Islet precursor cell (in vitro differentiated cells): ENCODE measurements at regions not wholly inside any gene's neighbourhood (a gene's known extent, or its start where the extent isn't known, plus 50 kb on each side); places are given as distances from the start of the nearest gene placed in this dataset.

Experiments
- DNase-seq: peaks from one replicate; pipeline ENCODE4 v3.0.0-alpha.2; 2018

DNA sequence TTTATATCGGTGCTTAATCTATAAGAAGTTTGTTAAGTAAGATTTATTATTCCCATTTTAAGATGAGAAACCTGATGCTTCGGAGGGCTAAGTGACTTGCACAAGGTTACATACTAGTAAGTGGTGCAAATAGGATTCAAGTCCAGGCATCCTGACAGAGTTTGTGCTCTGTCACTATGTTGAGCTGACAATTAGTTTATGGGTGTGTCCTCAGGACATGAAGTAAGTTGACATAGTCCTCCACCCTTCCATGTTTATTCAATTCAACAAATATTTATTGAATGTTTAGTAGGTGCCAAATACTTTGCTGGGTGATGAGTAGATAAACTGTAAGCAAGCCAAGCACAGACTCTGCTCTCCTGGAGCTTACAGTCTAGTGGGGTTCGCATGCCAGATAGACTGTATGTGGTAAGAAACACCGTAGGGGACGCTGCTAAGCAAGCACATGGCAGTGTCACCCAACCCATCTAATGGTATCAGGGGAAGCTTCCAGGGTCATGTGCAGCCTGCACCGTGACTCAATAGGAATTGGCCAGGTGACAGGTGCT lies 342.7 kb upstream of the SATB1 start:
- no peak for DNase-seq

DNA sequence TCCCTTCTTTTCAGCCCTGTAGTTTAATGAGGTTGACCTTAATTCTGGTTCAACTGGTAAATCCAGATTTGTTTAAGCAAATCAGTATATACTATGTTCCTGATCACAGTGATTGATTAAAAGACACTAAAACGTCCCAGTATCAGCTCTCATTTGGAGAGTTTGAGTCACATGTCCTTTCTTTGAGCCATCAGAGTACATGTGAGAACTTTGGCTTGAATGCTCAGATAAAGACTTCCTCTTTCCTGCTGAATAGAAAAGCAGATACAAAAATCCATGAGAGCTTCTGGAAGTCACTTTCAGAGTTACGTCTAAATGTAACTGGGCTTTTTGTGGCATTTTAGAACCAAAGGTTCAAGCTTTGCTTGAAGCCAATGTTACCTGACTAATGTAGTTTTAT lies 341.8 kb upstream of the SATB1 start:
- DNase-seq: no peak

DNA sequence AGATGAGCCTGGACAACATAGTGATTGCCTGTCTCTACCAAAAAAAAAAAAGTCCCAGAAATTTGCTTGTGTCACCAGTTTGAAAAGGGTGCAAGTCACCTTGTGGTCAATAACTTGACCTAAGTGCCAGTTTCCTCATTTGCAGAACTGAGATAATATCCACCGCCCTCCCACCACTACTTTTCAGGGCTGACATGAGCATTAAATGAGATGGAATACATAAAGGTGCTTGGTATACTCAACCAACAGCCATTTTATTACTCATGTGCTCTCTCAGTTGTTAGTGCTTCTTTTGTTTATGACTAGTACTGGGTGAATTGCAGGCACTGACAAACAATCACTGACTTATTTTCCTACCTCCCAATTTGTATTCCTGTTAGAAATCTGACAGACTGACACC lies 340.5 kb upstream of the SATB1 start:
- no peak for DNase-seq

DNA sequence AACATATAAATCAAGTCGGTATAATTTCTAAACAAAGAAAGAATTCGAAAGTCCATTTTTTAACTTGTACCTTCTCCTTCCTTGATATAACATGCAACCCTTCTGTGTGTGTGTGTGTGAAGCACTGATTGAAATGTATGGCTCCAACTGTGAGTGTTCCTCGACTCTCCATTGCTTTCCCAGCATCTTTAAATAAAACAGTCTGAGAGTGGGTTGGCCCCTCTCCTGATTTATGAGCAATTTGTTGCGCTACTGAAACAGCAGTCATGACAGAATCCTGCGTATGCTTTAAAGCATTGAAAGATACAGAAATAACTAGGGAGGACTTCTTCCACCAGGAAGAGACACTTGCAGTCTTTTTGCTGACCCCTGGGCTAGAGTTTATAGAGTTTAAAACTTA lies 340.0 kb upstream of the SATB1 start:
- no peak for DNase-seq

DNA sequence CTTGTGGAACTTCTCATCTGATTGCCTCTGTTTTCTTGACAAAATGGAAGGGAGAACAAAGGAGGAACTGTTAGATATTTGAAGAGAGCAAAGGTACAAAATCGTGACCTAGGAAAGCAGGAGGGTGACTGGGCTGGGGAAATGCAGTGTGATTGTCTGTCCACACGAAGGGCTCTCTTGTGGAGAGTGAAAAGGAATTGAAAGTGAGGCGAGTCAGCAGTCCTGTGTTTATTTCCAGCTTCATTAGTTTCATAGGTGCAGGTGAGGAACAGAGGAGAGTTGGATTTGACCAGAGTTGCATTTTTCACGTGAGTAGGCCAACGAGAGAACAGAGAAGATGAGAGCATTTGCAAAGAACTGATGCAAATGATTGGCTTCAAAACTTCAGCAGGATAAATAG lies 336.4 kb upstream of the SATB1 start:
- DNase-seq: no peak

DNA sequence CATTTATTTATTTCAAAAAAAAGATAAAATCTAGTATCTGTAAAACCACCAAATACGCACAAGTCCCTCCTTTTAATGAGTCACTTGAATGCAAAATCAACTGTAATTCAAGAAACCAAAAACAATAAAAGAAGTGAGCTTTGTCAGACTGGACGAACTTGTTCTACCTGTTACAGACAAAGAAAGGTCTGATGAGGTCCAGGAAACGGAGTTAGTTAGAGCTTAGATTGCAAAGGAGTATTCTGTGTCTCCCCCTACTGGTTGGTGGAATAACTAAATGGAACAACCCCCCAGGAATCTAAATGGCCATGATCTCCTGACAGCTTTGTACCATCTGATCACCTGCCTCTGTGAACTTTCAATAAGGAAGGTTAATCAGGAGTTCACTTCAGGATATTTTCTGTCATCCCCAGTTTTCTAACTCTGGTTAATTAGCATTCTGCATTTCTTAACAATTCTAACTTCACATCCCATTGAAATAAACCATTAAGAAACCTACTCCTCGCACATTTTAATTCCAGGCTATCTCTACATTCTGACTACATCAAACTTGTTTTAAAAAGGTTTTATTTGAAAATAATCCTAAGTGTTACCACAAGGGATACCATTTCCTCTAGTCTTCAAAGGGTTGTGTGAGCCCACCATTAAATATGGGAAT lies 333.0 kb upstream of the SATB1 start:
- DNase-seq: peak; percentile 52

DNA sequence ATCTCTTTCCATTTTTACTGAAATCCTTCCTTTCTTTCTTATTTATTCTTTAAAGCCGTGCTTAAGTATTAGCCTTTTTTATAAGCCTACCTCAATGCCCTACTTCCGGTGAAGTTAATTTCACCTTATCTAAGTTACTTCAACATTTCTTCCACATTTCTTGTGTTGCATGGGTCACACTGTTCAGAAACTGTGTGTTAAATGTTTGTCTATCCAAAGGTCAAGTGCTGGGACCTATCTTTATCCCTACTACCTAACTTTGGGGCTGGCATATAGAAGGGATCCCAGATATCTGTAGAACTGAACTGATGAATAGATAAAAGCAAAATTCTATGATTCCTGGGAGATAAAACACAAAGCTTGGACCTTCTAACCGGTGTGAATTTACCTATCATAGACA lies 332.3 kb upstream of the SATB1 start:
- DNase-seq: no peak

DNA sequence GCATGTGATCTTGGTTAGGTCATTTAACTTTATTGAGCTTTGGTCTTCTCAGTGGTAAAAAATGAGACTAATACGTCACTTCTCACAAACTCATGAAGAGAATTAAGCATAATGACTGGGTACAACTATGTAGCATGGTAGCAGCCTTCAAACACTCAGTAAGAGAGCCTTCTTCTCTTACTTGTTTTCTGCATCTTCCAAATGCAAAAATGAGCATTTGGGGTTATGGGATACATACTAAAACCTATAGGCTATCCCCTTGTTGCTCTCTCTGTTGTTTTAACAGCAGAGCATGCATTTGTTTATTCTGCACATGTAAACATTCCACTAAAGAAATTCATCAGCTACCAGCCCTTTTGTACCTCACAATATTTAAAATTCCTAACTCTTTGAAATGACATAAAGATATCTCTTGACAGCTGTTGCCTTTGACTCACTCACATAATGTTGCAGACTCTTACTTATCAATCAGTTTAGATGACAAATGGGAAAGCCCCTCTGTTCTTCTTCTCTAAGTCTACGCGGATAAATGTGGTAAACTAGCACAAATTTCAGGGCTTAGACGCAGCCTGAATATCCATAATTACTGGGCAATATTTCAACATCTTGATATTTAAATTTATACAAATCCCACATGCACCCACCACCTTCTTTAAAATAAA lies 327.3 kb upstream of the SATB1 start:
- no peak for DNase-seq

DNA sequence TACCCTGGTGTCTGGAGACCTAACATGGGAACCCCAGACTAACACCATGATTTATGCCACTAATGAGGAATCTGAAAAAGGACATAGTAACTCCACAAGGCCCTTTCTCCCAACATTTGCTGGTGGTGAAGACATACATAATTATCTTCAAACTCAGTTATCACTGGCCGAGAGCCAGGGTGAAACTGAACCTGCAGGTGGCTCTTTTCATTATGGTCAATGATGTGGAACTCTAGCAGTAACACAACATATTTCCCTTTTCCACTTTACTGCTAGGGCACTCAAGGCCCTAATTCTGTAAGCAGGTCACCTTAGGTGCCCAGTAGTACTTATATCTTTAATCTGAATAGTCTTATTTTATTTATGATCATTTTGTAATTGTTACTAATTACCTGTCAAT lies 326.4 kb upstream of the SATB1 start:
- DNase-seq: no peak

DNA sequence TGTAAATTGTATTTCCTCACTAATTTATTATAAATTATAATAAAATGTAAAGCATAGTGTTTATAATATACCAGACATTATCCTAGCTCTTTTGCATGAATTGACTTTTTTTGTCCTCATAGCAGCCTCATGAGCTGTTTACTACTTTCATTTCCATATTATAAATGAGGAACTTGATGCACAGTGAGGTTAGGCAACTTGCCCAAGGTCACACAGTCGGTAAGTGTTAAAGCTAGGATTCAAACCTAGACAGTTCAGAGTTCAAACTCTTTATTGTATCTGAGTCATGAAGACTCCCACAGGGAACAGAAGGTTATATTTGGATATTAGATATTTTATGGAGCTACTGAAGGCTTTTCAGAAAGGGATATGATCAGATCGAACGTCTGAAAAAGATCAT lies 322.2 kb upstream of the SATB1 start:
- DNase-seq: no peak

DNA sequence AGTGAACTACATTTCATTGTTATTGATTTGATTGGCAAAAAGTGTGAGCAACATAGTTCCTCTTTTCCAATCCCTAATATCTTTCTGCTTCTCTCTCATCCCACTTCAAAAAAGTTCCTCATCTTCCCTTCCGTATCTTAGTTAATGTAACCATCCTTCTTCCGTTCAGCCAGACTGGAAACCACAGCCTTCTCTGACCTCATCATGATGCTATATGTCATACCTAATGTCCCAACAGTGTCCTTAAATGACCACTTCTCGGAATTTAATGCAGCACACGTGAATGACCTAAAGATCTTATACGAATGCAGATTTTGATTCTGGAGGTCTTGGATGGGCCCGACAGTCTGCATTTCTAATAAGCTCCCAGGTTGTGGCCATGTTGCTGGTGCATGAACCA lies 320.3 kb upstream of the SATB1 start:
- no peak for DNase-seq

DNA sequence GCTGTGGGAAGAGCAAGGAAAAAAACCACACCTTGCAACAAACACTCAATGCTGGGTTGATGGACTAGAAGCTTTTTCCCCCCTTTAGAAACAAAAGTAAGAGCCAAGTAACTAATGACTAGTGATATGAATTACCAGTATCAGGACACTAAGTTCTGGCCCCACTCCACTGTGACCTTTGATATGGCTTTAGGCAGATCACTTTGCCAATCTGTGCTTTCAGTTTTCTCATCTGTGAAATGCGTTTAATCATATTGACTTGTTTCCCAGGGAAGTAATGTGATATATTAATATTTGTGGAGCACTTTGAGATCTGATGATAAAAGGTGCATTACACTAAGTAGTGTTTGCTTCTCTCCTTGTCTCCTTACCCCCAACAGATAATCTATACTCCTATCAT lies 319.3 kb upstream of the SATB1 start:
- no peak for DNase-seq

DNA sequence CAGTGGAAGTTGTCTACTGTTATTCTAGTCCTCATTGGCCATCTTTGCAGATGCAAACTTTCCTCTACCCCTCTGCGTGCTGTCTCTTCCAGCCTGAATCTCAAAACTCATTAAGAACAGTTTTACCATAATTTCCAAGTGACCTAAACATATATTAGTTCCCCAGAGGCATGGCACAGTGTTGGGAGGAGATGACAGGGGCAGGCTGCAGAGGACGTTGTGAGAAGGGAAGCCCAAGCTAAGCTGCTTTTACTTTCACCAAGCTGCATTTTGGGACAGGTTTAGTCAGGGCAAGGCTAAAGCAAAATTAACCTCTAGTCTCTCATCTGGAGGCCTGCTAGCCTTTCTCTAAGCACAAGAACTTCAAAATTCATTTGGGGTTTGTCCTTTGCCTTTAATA lies 318.6 kb upstream of the SATB1 start:
- no peak for DNase-seq

DNA sequence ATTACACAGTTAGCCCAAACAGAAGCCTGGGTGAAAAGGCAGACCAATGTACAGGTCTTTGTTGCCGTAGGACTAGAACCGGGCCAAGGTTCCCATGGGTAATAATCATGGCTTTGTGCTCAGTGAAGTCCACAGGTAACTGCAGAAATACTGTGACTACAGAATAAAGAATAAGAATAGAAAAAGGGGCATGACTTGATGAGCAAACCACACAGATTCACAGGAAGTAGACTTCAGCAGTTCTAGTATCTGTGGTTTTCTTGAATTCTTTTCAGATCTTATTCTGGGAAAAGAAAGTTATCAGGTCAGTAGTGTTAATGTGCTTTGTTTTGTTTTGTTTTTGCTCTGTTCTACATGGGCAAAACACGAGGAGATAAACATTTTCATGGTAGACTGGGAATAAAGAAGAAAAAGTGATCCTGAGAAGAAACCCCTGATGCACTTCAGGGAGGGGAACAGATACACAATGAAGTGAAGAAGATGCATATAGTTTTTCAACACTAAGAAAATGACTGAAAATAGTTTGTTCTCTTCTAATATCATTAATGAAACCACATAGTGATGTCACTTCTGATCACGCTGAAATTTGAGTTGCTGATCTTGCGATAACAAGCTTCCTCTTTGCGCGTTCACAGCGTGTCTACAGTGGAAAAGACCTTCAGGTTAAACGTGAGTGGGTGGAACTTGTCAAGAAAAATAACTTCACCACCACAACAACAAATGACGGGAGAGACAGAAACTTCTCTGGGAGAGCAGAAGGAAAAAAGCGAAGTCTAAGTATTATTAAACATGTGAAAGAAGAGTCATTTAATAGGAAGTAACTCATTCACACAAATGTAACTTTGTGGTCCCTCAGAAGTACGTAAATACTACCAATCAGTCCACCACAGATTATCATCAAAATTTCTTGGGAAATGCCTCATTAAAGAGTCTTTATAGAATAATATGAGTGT lies 315.8 kb upstream of the SATB1 start:
- no peak for DNase-seq

DNA sequence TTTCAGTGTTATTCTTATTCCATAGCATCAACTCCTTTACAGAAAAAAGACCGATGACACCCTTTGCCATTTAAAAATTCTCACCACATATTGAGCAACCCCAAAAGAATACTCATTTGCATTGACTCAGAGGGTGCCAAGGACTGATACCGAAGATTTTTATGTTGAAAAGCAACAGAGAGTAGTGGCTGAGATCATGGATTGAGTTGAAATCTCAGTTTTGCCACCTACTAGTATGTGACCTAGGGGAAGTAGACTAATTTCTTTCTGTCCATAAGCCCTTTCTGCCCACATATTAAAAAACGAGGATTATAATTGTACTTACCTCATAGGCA lies 313.9 kb upstream of the SATB1 start:
- DNase-seq: no peak

DNA sequence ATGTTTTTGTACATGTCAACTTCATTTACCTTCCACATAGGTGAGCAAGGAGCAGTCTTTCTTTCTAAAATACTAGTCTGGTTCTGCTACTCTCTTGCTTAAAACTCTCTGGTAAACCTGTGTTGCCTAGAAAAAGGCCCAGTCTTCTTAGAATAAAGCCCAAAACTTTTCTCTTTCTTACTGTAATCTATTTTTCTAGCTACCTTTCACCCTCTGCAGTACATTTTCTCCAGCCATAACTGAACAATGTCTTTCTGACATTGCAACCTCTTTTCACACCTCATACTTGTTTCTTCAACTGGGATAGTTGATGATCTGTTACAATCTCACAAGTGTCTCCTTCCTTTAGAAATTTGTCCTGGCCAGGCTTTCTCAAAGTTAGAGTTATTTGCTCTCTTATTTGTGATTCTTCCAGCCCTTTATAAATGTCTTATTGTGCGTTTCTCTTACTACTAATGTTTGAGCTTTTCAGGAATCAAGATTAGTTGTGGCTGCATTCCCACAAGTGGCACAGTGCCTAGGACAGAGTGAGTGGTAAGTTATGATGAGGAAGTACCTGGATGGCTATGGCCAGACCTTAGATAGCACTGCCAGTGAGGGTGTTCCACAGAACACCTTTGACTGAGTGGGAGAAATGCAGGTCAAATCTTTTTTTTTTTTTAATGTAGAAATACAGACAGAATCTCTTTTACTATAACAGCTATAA lies 313.4 kb upstream of the SATB1 start:
- no peak for DNase-seq

DNA sequence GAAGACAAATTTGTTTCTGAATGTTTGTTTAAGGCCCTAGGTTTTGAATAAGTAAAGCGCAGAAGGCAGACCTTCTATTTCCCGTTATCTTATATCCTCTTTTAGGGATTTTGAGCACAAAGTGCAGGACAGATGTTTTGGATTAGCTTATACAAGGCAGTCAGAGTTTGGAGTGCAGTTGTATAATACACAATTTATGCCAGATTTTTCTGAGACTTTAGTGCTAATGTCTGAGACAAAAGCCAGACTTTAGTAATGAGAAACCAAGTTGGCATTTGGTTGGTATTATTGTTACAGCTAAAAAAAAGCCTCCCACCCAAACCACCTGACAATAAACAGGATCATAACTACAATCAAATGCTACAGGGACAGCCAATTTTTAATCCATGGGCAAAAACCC lies 309.9 kb upstream of the SATB1 start:
- no peak for DNase-seq

DNA sequence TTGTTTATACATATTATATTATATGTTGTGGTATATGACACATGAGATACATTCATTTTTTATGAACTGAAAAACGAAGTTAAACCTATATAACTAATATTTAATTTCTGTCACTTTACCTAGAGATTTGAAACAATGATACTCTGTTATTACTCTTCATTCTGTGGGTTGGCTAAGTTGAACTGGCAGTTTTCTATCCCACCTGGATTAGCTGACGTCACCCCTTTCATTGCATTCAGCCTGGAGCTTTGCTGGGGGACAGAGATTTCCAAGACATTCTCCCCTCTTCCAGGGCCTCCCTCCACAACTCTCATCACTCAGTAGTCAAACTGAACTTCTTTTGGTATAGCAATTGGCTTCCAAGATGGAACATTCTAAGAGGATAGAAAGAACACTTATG lies 309.2 kb upstream of the SATB1 start:
- DNase-seq: no peak

DNA sequence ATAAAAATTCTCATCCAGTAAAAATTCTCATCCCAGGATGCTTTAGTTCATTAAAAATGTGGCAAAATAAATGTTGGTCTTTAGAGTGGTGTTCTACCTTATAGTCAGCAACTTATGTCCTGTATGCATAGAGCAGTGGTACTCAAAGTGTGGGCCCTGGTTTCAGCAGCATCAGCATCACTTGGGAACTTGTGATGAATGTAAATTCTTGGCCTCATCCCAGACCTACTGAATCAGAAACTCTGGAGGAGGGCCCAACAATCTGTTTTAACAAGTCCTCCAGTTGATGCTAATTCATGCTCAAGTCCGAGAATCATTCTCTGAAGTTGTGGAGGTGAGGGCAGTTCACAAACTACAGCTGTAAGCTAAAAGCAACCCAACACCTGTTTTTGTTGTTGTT lies 307.3 kb upstream of the SATB1 start:
- no peak for DNase-seq

DNA sequence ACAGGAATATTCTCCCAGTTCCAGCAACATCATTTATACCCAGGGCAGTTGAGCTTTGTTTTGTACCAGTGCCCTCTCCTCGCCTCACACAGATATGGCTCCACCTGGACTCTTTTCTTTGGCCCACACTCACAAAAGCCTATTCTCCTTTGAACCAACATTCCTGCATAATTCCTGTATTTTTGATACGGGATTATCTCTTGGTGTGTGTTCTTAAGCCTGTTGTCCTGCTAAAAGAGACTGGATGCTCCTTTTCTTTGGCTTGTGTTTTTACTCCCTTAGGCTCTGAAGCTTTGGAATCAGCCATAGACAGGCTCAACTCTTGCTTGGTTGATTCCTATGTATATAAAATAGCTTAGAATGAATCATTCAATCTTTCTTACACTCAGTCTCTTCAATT lies 305.4 kb upstream of the SATB1 start:
- DNase-seq: no peak

DNA sequence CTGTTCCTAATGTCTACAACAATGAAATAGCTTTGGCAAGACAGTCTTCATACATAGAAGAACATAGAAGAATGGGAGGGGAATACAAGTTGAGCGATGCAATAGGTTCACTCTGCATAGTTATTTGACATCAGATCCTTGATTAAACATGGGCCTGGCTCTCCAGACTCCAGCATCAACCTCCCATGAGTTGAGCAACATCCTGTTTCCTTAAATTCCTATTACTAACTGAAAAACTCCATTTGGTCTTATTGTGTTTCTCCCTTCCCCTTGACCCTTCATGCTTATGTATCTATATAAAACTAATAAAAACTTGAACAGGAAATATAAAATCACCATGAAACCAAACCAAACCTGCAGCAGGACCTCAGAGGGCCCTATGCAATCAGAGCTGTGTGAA lies 304.5 kb upstream of the SATB1 start:
- DNase-seq: no peak

DNA sequence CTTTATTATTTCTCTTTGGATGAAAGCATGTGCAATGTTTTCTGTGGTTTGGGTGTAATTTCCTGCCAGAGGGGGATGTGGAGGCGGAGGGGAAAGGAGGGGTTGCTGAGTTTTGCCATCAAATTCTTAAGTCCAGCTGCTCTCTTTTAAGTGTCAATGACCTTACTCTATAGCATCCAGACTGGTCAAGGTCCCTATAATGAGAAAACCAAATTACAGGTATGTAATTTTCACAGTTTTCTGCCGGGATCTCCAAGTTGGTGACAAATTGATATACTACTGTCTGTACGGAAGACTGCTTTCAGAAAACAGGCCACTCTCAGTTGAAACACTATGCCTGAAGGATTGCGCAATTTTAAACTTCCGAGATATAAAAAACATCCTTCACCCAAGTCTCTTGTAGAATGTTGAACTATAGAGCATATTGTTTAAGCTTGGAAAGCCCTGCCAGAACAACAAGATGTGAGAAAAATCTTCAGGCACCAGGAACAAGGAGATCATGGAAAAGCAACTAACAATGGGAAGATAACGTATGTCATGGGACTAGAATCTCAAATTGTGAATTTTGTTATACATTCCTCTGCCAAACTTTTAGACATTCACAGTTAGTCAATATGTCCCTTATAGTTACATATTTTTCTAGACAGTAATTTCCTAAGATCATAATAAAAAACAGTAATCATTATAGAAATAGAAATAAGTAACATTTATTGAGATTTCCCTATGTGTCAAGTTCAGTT lies 300.7 kb upstream of the SATB1 start:
- DNase-seq: no peak

DNA sequence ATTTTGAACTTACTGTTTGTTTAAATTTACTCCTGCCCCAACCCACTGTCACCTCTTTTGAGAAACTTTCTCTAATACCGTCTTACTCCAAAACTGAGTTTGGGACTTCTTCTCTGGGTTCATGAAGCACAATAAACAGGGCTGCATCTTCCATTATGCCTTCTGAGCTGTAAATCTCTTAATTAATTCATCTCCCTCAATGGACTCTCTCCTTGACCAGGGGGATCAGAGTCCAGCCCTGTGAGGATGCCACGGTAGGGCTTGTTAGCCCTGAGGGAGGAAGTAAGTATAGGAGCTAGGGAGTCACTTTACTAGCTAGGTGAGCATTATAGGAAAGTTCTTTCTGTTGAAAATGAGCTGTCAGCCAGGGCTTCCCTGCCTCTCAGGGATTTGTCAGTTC lies 299.3 kb upstream of the SATB1 start:
- no peak for DNase-seq
